ENCODE measurements at regions not wholly inside any gene's neighbourhood (a gene's known extent, or its start where the extent isn't known, plus 50 kb on each side); places are given as distances from the start of the nearest gene placed in this dataset.
"Not testable (repeated sequence)": the region's sequence is repeated elsewhere in the genome, so short reads cannot be mapped to it uniquely, and the experiment has no call there.

GRCh38 chr7:149681274-149681673, 92.1 kb downstream of the ZNF467 start:
- DNase-seq = no peak

GRCh38 chr7:149680331-149681025, 92.9 kb downstream of the ZNF467 start:
- no peak for DNase-seq

GRCh38 chr7:149674728-149675385, 98.5 kb downstream of the ZNF467 start:
- DNase-seq = not testable (repeated sequence)

DNA sequence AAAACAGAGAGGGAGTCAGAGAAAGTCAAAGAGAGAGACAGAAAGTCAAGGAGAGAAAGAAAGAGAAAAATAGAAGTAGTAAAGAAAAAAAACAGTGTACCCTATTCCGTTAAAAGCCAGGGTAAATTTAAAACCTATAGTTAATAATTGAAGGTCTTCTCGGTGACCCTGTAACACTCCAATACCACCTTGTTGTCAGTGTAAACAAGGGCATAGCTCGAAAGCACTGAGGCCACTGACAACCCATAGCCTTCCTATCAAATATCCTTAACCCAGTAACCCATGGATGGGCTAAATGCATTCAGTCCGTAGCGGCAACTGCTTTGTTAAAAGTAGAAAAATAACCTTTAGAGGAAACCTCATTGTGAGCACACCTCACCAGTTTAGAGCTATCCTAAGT, 100.4 kb downstream of the ZNF467 start:
- no peak for DNase-seq

DNA sequence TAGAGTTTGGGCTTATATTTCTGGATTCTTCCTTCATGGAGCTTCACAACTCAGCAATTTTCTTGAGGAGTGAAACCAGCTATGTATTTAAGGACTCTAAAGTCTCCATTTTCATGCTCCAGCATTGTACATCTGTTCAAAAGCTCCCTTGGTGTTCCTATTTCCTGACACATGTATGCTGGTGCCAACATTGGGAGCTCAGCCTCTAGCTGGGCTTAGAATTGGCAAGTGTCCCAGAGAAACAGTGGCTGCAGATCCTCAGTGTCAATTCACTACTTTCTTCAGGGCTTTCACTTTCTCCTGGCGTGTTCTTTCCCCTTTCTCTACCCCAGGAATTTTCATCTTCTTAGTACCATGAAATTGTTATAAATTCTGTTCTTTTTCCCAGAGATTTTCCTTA, 103.1 kb downstream of the ZNF467 start:
- DNase-seq = no peak

- no peak for DNase-seq
These were observed 104.1 kb downstream of the ZNF467 start for GRCh38 chr7:149669121-149669818.

GRCh38 chr7:149666360-149666945, 106.9 kb downstream of the ZNF467 start:
- no peak for DNase-seq

GRCh38 chr7:149665618-149666017, 107.8 kb downstream of the ZNF467 start:
- DNase-seq = not testable (repeated sequence)

- no peak for DNase-seq
These were observed 108.7 kb downstream of the ZNF467 start for GRCh38 chr7:149664666-149665065.

GRCh38 chr7:149664176-149664575, 109.2 kb downstream of the ZNF467 start:
- DNase-seq = no peak

GRCh38 chr7:149662591-149663095, 110.7 kb downstream of the ZNF467 start:
- no peak for DNase-seq

- no peak for DNase-seq
These were observed 117.6 kb downstream of the ZNF467 start for GRCh38 chr7:149655784-149656183.

DNA sequence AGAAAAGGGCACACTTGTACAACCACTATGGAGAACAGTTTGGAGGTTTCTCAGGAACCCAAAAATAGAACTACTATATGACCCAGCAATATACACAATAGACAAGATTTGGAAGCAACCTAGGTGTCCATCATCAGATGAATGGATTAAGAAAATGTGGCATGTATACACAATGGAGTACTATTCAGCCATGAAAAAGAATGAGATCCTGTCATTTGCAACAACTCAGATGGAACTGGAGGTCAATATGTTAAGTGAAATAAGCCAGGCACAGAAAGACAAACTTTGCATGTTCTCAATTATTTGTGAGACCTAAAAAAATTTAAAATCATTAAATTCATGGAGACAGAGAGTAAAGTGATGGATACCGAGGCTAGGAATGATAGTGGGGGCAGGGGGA, 118.8 kb downstream of the ZNF467 start:
- DNase-seq = no peak

GRCh38 chr7:149650190-149650589, 123.2 kb downstream of the ZNF467 start:
- not testable (repeated sequence) for DNase-seq

GRCh38 chr7:149644754-149645153, 128.6 kb downstream of the ZNF467 start:
- DNase-seq = no peak

- no peak for DNase-seq
These were observed 130.8 kb downstream of the ZNF467 start for GRCh38 chr7:149642589-149642988.

GRCh38 chr7:149638566-149639320, 134.6 kb downstream of the ZNF467 start:
- no peak for DNase-seq

DNA sequence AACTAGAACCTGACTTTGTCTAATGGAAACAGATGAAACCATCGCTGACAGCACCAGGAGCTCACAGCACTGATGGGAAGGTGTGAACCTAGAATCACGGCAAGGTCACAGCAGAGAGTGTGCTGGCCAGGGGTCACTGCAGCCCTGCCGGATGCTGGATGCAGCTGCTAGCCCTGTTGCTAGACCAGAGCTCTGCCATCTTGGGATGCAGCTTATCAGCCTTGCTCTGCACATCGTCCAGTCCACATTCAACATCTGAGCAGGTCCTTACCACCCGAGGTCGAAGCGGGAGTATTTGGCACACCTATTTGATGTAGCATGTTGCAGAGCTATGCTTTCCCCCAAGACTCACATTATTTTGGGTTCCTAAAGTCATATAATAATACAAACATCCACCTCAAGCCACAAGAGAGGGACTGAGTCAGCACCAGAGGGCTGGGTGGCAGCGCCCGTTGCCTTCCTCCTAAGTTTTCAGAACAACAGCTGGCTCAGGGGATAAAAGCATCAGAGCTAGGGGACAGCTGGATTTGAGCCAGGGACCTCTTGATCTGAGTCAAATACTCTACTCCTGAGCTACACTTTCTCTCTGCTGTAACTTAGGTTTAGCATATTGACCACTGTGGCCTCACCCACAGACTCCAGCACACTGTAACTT, 135.3 kb downstream of the ZNF467 start:
- DNase-seq = no peak

DNA sequence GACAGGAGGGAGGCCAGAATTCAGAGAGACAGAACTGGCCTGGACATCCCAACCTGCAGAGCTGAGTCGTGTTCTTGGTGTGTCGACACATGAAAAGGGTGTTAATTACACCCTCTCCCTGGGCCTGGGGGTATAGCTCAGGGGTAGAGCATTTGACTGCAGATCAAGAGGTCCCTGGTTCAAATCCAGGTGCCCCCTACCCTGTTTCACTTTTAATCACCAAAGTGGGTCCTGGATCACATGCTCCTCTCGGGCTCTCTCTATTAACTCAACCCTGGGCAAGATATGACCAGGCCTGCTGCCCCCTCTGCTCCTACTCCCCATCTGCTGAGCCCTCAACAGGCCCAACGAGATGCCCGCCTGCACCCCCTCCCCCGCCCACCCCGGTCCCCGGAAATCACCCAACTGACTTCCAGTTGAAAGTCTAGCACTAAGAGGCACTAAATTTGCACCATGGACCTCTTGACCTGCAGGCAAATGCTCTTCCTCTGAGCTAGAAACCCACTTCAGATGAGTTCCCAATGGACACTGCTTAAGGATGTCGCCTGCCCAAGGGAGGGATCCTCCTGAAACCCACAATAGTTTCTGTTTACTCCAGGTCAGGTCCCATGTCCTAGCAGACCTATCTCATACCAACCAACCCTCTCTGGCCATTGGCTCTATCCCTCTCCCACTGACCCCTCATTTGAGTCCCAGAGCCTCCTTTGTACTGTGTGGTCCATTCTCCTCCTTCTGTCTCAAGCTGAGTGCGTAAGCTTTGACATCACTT, 137.6 kb downstream of the ZNF467 start:
- no peak for DNase-seq

DNA sequence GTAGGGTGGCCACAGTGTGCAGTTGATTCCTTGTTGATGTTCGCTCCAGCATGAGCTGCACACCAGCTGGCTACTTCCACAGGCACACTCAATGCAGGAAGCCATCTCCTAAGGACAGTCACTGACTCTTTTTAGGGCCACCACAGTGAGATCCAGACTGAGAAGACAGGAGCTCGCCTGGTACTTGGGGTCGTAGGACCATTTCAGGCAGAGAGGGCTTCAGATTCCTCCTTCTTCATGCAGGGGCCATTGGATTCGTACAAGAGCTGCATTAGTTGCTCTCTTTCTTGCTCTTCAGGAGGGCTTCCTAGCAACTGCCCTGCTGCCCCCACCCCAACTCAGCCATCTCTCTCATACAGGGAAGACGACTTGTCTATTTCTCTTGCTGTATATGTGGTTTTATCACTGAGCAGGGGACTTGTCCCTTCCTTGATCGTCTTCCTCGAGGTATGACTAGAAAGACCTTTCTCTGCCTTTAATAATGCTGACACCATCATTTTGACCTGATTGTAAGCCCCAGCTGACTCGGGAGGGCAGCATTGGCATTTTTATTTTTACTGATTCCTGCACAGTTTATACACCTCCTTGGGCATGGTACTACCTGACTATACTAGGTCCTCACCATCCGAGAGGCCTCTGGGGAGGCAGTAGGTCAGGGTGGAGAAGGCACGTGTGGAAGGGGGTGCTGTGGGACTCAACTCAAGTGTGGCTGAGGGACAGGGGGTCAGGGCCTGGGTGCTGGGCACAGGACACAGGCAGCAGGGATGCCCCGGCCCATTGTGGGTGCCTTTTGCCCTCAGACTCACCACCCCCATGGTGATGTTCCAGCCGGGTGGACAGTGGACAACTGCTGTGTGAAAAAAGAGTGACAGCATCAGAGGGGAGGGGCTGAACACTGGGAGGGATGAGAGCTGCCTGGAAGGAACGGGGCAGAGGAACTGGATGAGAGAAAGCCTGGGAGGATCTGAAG, 136.7 kb upstream of the ZNF746 start:
- no peak for DNase-seq
